Keratinocyte (primary cell): ENCODE measurements at regions not wholly inside any gene's neighbourhood (a gene's known extent, or its start where the extent isn't known, plus 50 kb on each side); places are given as distances from the start of the nearest gene placed in this dataset.

ENCODE experiments used
- DNase-seq: peaks from one replicate; pipeline ENCODE4 v3.0.0-alpha.2; 2011; ENCODE audit warnings: low read depth, missing footprints, low spot score
- FAIRE-seq: peaks from 2 replicates; lab custom pipeline; 2011; peaks lifted over from hg19 to GRCh38; lab: Jason Lieb, UNC
- H2AFZ ChIP-seq: 2 replicates; pipeline ENCODE4 v1.6.0; 2012; ENCODE audit warnings: low read length, control low read depth, inconsistent platforms; ENCODE audit not compliant: control insufficient read depth
- H3K27ac ChIP-seq: 2 replicates; pipeline ENCODE4 v1.5.1; 2011; ENCODE audit warnings: low read length; ENCODE audit not compliant: control insufficient read depth, insufficient read depth
- H3K27me3 ChIP-seq: 3 replicates; pipeline ENCODE4 v1.6.0; 2011; ENCODE audit warnings: low read length; ENCODE audit not compliant: control insufficient read depth, insufficient read depth; ENCODE audit errors: extremely low read depth
- H3K36me3 ChIP-seq, 2 experiments: 2 replicates in 1 of 2; 3 replicates in 1 of 2; pipeline ENCODE4 v1.5.1; 2011; ENCODE audit warnings: low read length in 2 of 2, mild to moderate bottlenecking in 1 of 2; ENCODE audit not compliant: control insufficient read depth in 2 of 2, insufficient read depth in 2 of 2; ENCODE audit errors: extremely low read depth in 1 of 2
- H3K4me1 ChIP-seq: 3 replicates; pipeline ENCODE4 v1.5.1; 2011; ENCODE audit warnings: low read length; ENCODE audit not compliant: control insufficient read depth, insufficient read depth; ENCODE audit errors: extremely low read depth
- H3K4me2 ChIP-seq: 3 replicates; pipeline ENCODE4 v1.6.0; 2011; ENCODE audit warnings: low read depth, low read length; ENCODE audit not compliant: control insufficient read depth, insufficient read depth; ENCODE audit errors: extremely low read depth
- H3K4me3 ChIP-seq, 3 experiments: fragments of 200-600 bp in 1 of 3; sonication (generic) in 1 of 3; 2 replicates in 2 of 3; 3 replicates in 1 of 3; pipeline ENCODE4 v1.5.1; 2011 to 2016; ENCODE audit warnings: low read length in 3 of 3, mild to moderate bottlenecking in 3 of 3, control low read depth in 2 of 3, inconsistent platforms in 1 of 3, low read depth in 1 of 3, mixed read lengths in 1 of 3, mixed run types in 1 of 3, moderate library complexity in 1 of 3; ENCODE audit not compliant: control insufficient read depth in 2 of 3, insufficient read depth in 2 of 3; ENCODE audit errors: extremely low read depth in 1 of 3
- H3K79me2 ChIP-seq: 2 replicates; pipeline ENCODE4 v1.6.0; 2012; ENCODE audit warnings: low read length; ENCODE audit not compliant: control insufficient read depth, insufficient read depth
- H3K9ac ChIP-seq: 3 replicates; pipeline ENCODE4 v1.6.0; 2011; ENCODE audit warnings: low read length; ENCODE audit not compliant: control insufficient read depth, insufficient read depth; ENCODE audit errors: extremely low read depth
- H3K9me1 ChIP-seq: 3 replicates; pipeline ENCODE4 v1.6.0; 2011; ENCODE audit warnings: low read length; ENCODE audit not compliant: control insufficient read depth, insufficient read depth; ENCODE audit errors: extremely low read depth
- H3K9me3 ChIP-seq: 2 replicates; pipeline ENCODE4 v1.5.1; 2012; ENCODE audit warnings: low read depth, low read length; ENCODE audit not compliant: control insufficient read depth
- H4K20me1 ChIP-seq: 3 replicates; pipeline ENCODE4 v1.6.0; 2011; ENCODE audit warnings: low read length; ENCODE audit not compliant: control insufficient read depth, insufficient read depth; ENCODE audit errors: extremely low read depth
- CTCF ChIP-seq, 3 experiments: IDR thresholded peaks in 1 of 3; conservative IDR thresholded peaks in 1 of 3; optimal IDR thresholded peaks in 1 of 3; 2 replicates in 2 of 3; 3 replicates in 1 of 3; pipeline versions ENCODE3 to v1.5.1; 2011; ENCODE audit warnings: low read length in 3 of 3, mild to moderate bottlenecking in 3 of 3, moderate library complexity in 2 of 3, control low read depth in 1 of 3, inconsistent platforms in 1 of 3; ENCODE audit not compliant: insufficient read depth in 2 of 3; ENCODE audit errors: extremely low read depth in 1 of 3
- EZH2 ChIP-seq: IDR thresholded peaks from one replicate; pipeline ENCODE4 v1.6.1; 2012; ENCODE audit warnings: inconsistent platforms, mild to moderate bottlenecking, low read length, moderate library complexity
- dilution Hi-C: fragments of 300-500 bp; cut with MboI; formaldehyde crosslinking; loops from one replicate; pipeline ENCODE4 v1.7.0; 2020; ENCODE audit warnings: low sequenced_read_pairs; ENCODE audit not compliant: extremely low pct_ligation_motif_present

- Histone ChIP-seq H3K27me3 (no peaks in the 10 kb centered on the region), H3K79me2 (no peaks in the 10 kb centered on the region), H3K4me1 (no peaks in the 10 kb centered on the region), H3K9me3 (peaks cover 1% of the 10 kb centered on the region), H4K20me1 (no peaks in the 10 kb centered on the region), H3K9me1 (no peaks in the 10 kb centered on the region), H3K4me2 (no peak overlapping the region), H3K27ac (no peak overlapping the region), H3K4me3 (no peak overlapping the region), H3K9ac (no peak overlapping the region), H3K36me3 (no peaks in the 10 kb centered on the region), H2AFZ (no peak overlapping the region)
- no peak for TF ChIP-seq EZH2
- TF ChIP-seq CTCF (optimal IDR thresholded peaks at IDR 0.05 in 1 of 3, IDR thresholded peaks at IDR 0.05 in 1 of 3, conservative IDR thresholded peaks at IDR 0.05 in 1 of 3; ENCODE audit: extremely low read depth in 1 of 3, insufficient read depth in 2 of 3, low read length in 3 of 3): no peak
- FAIRE-seq (no peak), DNase-seq (no peak)
- dilution Hi-C loops: no loop called here
These were observed 299.2 kb upstream of the API5 start for GRCh38 chr11:43012606-43013005.

- H3K4me3 ChIP-seq: no peak overlapping the region
- no peaks in the 10 kb centered on the region for H3K36me3 ChIP-seq
- dilution Hi-C loops: no loop called here
- H4K20me1 ChIP-seq: no peaks in the 10 kb centered on the region
- H3K4me1 ChIP-seq: no peaks in the 10 kb centered on the region
- DNase-seq (no peak), FAIRE-seq (no peak)
- no peak overlapping the region for H2AFZ ChIP-seq
- H3K27me3 ChIP-seq: no peaks in the 10 kb centered on the region
- no peaks in the 10 kb centered on the region for H3K79me2 ChIP-seq
- H3K4me2 ChIP-seq: no peak overlapping the region
- no peak overlapping the region for H3K9ac ChIP-seq
- no peak overlapping the region for H3K27ac ChIP-seq
- no peaks in the 10 kb centered on the region for H3K9me1 ChIP-seq
- H3K9me3 ChIP-seq: no peaks in the 10 kb centered on the region
- no peak for TF ChIP-seq CTCF (optimal IDR thresholded peaks at IDR 0.05 in 1 of 3, IDR thresholded peaks at IDR 0.05 in 1 of 3, conservative IDR thresholded peaks at IDR 0.05 in 1 of 3; ENCODE audit: extremely low read depth in 1 of 3, insufficient read depth in 2 of 3, low read length in 3 of 3)
- no peak for TF ChIP-seq EZH2
These were observed 290.3 kb upstream of the API5 start for GRCh38 chr11:43021466-43021865.
